OCI-LY1 (cell line): ENCODE measurements at regions not wholly inside any gene's neighbourhood (a gene's known extent, or its start where the extent isn't known, plus 50 kb on each side); places are given as distances from the start of the nearest gene placed in this dataset.

Experiments
- H2AFZ ChIP-seq: fragments of 200-600 bp; sonication (generic), shearing (Covaris generic); 2 replicates; pipeline ENCODE4 v1.6.0; 2014; ENCODE audit warnings: antibody characterized with exemption, mild to moderate bottlenecking, low read length
- H3F3A ChIP-seq: fragments of 200-600 bp; sonication (generic), shearing (Covaris generic); 2 replicates; pipeline ENCODE4 v1.6.0; 2014; ENCODE audit warnings: mild to moderate bottlenecking, antibody characterized with exemption, low read length, moderate library complexity; ENCODE audit not compliant: insufficient read depth
- H3K27ac ChIP-seq: fragments of 200-600 bp; sonication (generic); 2 replicates; pipeline ENCODE4 v1.5.1; 2014; ENCODE audit warnings: low read length, mixed run types, mild to moderate bottlenecking, low read depth; ENCODE audit not compliant: poor library complexity, severe bottlenecking
- H3K27me3 ChIP-seq: fragments of 200-600 bp; sonication (generic); 2 replicates; pipeline ENCODE4 v1.6.0; 2014; ENCODE audit warnings: antibody characterized with exemption, mild to moderate bottlenecking, low read length, moderate library complexity; ENCODE audit not compliant: insufficient read depth
- H3K36me3 ChIP-seq: fragments of 200-600 bp; sonication (generic); 2 replicates; pipeline ENCODE4 v1.6.1; 2014; ENCODE audit warnings: mild to moderate bottlenecking, antibody characterized with exemption, low read length, moderate library complexity, mixed read lengths; ENCODE audit not compliant: insufficient read depth
- H3K4me1 ChIP-seq: fragments of 200-600 bp; sonication (generic); 2 replicates; pipeline ENCODE4 v1.5.1; 2014; ENCODE audit warnings: mild to moderate bottlenecking, low read length, moderate library complexity; ENCODE audit not compliant: insufficient read depth, severe bottlenecking
- H3K4me2 ChIP-seq: fragments of 200-600 bp; sonication (generic), shearing (Covaris generic); 2 replicates; pipeline ENCODE4 v1.6.1; 2014; ENCODE audit warnings: low read length
- H3K4me3 ChIP-seq: fragments of 200-600 bp; sonication (generic); 2 replicates; pipeline ENCODE4 v1.5.1; 2014; ENCODE audit warnings: low read length, low read depth, mild to moderate bottlenecking, mixed read lengths; ENCODE audit not compliant: poor library complexity, severe bottlenecking
- H3K79me2 ChIP-seq: fragments of 200-600 bp; shearing (Covaris generic); 2 replicates; pipeline ENCODE4 v1.6.1; 2016; ENCODE audit warnings: mixed run types, low read length, mixed read lengths; ENCODE audit not compliant: insufficient read depth
- H3K9ac ChIP-seq: fragments of 200-600 bp; sonication (generic), shearing (Covaris generic); 2 replicates; pipeline ENCODE4 v1.6.1; 2014; ENCODE audit warnings: mild to moderate bottlenecking, low read length, mixed read lengths
- H3K9me2 ChIP-seq: fragments of 200-600 bp; sonication (generic), shearing (Covaris generic); 2 replicates; pipeline ENCODE4 v1.6.1; 2014; ENCODE audit warnings: low read depth, mild to moderate bottlenecking, low read length, mixed read lengths
- H3K9me3 ChIP-seq: fragments of 200-600 bp; shearing (Covaris generic); 2 replicates; pipeline ENCODE4 v1.6.1; 2014; ENCODE audit warnings: low read length, mixed read lengths
- H4K20me1 ChIP-seq: fragments of 200-600 bp; sonication (generic), shearing (Covaris generic); 2 replicates; pipeline ENCODE4 v1.6.0; 2016; ENCODE audit warnings: mild to moderate bottlenecking, low read length; ENCODE audit not compliant: insufficient read depth
- CTCF ChIP-seq: fragments of 200-600 bp; sonication (generic), shearing (Covaris generic); IDR thresholded peaks from 2 replicates; pipeline ENCODE4 v1.5.1; 2017; ENCODE audit warnings: mild to moderate bottlenecking, antibody characterized with exemption, low read length, moderate library complexity, mixed read lengths
- EZH2 ChIP-seq: fragments of 200-600 bp; sonication (generic), shearing (Covaris generic); IDR thresholded peaks from 2 replicates; pipeline ENCODE4 v1.8.0; 2017; ENCODE audit warnings: borderline replicate concordance, mixed run types, mild to moderate bottlenecking, antibody characterized with exemption, low read length, moderate library complexity, mixed read lengths

GRCh38 chr5:18789218-18789998 is 1155.1 kb downstream of the TAF11L14 start:
- Histone ChIP-seq H3K27me3 (no peaks in the 10 kb centered on the region), H3K79me2 (no peaks in the 10 kb centered on the region), H3K9me2 (no peaks in the 10 kb centered on the region), H2AFZ (no peak overlapping the region), H3K9ac (no peak overlapping the region), H3K9me3 (no peaks in the 10 kb centered on the region), H3K4me2 (no peak overlapping the region), H3F3A (no peaks in the 10 kb centered on the region), H3K27ac (no peak overlapping the region), H3K4me3 (no peak overlapping the region), H3K4me1 (no peaks in the 10 kb centered on the region), H3K36me3 (no peaks in the 10 kb centered on the region), H4K20me1 (no peaks in the 10 kb centered on the region)
- TF ChIP-seq EZH2 (no peak), CTCF (no peak)

- Histone ChIP-seq H3K4me1 (no peaks in the 10 kb centered on the region), H4K20me1 (no peaks in the 10 kb centered on the region), H3K9me2 (no peaks in the 10 kb centered on the region), H3K9ac (no peak overlapping the region), H3F3A (no peaks in the 10 kb centered on the region), H3K27ac (no peak overlapping the region), H3K4me2 (no peak overlapping the region), H3K79me2 (no peaks in the 10 kb centered on the region), H3K36me3 (no peaks in the 10 kb centered on the region), H3K9me3 (no peaks in the 10 kb centered on the region), H3K27me3 (no peaks in the 10 kb centered on the region), H3K4me3 (no peak overlapping the region), H2AFZ (no peak overlapping the region)
- TF ChIP-seq CTCF (no peak), EZH2 (no peak)
These were observed 1157.9 kb downstream of the TAF11L14 start for GRCh38 chr5:18792145-18792544.

- no peak overlapping the region for H2AFZ ChIP-seq
- no peak overlapping the region for H3K4me3 ChIP-seq
- no peaks in the 10 kb centered on the region for H3K9me2 ChIP-seq
- H3K9ac ChIP-seq = no peak overlapping the region
- H4K20me1 ChIP-seq = no peaks in the 10 kb centered on the region
- no peaks in the 10 kb centered on the region for H3K36me3 ChIP-seq
- H3K79me2 ChIP-seq = no peaks in the 10 kb centered on the region
- H3F3A ChIP-seq = no peaks in the 10 kb centered on the region
- H3K4me1 ChIP-seq = no peaks in the 10 kb centered on the region
- H3K27ac ChIP-seq = no peak overlapping the region
- H3K9me3 ChIP-seq = no peaks in the 10 kb centered on the region
- H3K27me3 ChIP-seq = no peaks in the 10 kb centered on the region
- TF ChIP-seq CTCF = no peak
- no peak for TF ChIP-seq EZH2
- H3K4me2 ChIP-seq = no peak overlapping the region
These were observed 1163.0 kb downstream of the TAF11L14 start for GRCh38 chr5:18797222-18797621.
